Activated CD4-positive, CD25-positive, alpha-beta regulatory T cell (primary cell): ENCODE measurements at regions not wholly inside any gene's neighbourhood (a gene's known extent, or its start where the extent isn't known, plus 50 kb on each side); places are given as distances from the start of the nearest gene placed in this dataset.
"Not testable (repeated sequence)": the region's sequence is repeated elsewhere in the genome, so short reads cannot be mapped to it uniquely, and the experiment has no call there.

Experiments used
- DNase-seq, 4 experiments: peaks; one replicate each; lab custom pipeline; 2025; lab: John Stamatoyannopoulos, UW

GRCh38 chr10:44278837-44279324, 106.0 kb downstream of the CXCL12 start:
- DNase-seq: no peak

GRCh38 chr10:44268435-44268948, 116.4 kb downstream of the CXCL12 start:
- not testable (repeated sequence) for DNase-seq

- DNase-seq: no peak
These were observed 117.9 kb downstream of the CXCL12 start for GRCh38 chr10:44267007-44267406.

- DNase-seq: no peak
These were observed 120.7 kb downstream of the CXCL12 start for GRCh38 chr10:44264244-44264643.

GRCh38 chr10:44263771-44264170, 121.1 kb downstream of the CXCL12 start:
- DNase-seq: no peak

- DNase-seq: no peak
These were observed 122.2 kb downstream of the CXCL12 start for GRCh38 chr10:44262551-44263251.

- no peak for DNase-seq
These were observed 123.0 kb downstream of the CXCL12 start for GRCh38 chr10:44261710-44262455.

GRCh38 chr10:44261296-44261695, 123.6 kb downstream of the CXCL12 start:
- no peak for DNase-seq

GRCh38 chr10:44260286-44260928, 124.5 kb downstream of the CXCL12 start:
- no peak for DNase-seq

- DNase-seq: no peak
These were observed 125.6 kb downstream of the CXCL12 start for GRCh38 chr10:44259090-44259874.

GRCh38 chr10:44258460-44259089, 126.3 kb downstream of the CXCL12 start:
- DNase-seq: no peak

GRCh38 chr10:44258019-44258418, 126.9 kb downstream of the CXCL12 start:
- DNase-seq: no peak

GRCh38 chr10:44253769-44254462, 131.0 kb downstream of the CXCL12 start:
- DNase-seq: no peak

- not testable (repeated sequence) for DNase-seq
These were observed 132.3 kb downstream of the CXCL12 start for GRCh38 chr10:44252631-44253030.

- DNase-seq: not testable (repeated sequence)
These were observed 135.0 kb downstream of the CXCL12 start for GRCh38 chr10:44249933-44250332.

- no peak for DNase-seq
These were observed 135.4 kb downstream of the CXCL12 start for GRCh38 chr10:44249490-44249889.

- DNase-seq: not testable (repeated sequence)
These were observed 138.2 kb downstream of the CXCL12 start for GRCh38 chr10:44246700-44247099.

GRCh38 chr10:44246287-44246686, 138.6 kb downstream of the CXCL12 start:
- DNase-seq: not testable (repeated sequence)

- no peak for DNase-seq
These were observed 139.3 kb downstream of the CXCL12 start for GRCh38 chr10:44245601-44245938.

- no peak for DNase-seq
These were observed 139.9 kb downstream of the CXCL12 start for GRCh38 chr10:44244745-44245600.
